ENCODE measurements at regions not wholly inside any gene's neighbourhood (a gene's known extent, or its start where the extent isn't known, plus 50 kb on each side); places are given as distances from the start of the nearest gene placed in this dataset.
A peak's percentile ranks its signal among the peaks of the same experiment; 100 is the strongest.

GRCh38 chr9:7901621-7902020 lies 102.0 kb upstream of the DMAC1 start:
- intact Hi-C loops (cut with DNase I), result no loop called here
- TF ChIP-seq CTCF (IDR thresholded peaks at IDR 0.05), result no peak
- Histone ChIP-seq H3K4me3 (no peak overlapping the region), H3K4me1 (no peaks in the 10 kb centered on the region), H3K36me3 (no peaks in the 10 kb centered on the region), H3K27me3 (no peaks in the 10 kb centered on the region), H3K9me3 (no peaks in the 10 kb centered on the region), H3K27ac (no peak overlapping the region)
- ATAC-seq (peak; percentile 77), DNase-seq (peak in 1 of 4 donors; percentile 12)

- Histone ChIP-seq H3K27me3 (no peaks in the 10 kb centered on the region), H3K36me3 (no peaks in the 10 kb centered on the region), H3K4me1 (no peaks in the 10 kb centered on the region), H3K27ac (no peak overlapping the region), H3K4me3 (no peak overlapping the region), H3K9me3 (no peaks in the 10 kb centered on the region)
- TF ChIP-seq CTCF (IDR thresholded peaks at IDR 0.05), result no peak
- no peak for DNase-seq
- ATAC-seq, result no peak
- intact Hi-C loops (cut with DNase I), result no loop called here
These were observed 101.0 kb upstream of the DMAC1 start for GRCh38 chr9:7900541-7900940.

GRCh38 chr9:7899753-7900152 lies 100.2 kb upstream of the DMAC1 start:
- no peak overlapping the region for H3K4me3 ChIP-seq
- H3K27me3 ChIP-seq, result no peaks in the 10 kb centered on the region
- no peaks in the 10 kb centered on the region for H3K9me3 ChIP-seq
- intact Hi-C loops (cut with DNase I), result no loop called here
- no peaks in the 10 kb centered on the region for H3K36me3 ChIP-seq
- no peak for ATAC-seq
- H3K4me1 ChIP-seq, result no peaks in the 10 kb centered on the region
- no peak overlapping the region for H3K27ac ChIP-seq
- TF ChIP-seq CTCF (IDR thresholded peaks at IDR 0.05), result no peak
- no peak for DNase-seq

GRCh38 chr9:7894231-7894630 lies 94.7 kb upstream of the DMAC1 start:
- no peak for TF ChIP-seq CTCF (IDR thresholded peaks at IDR 0.05)
- H3K36me3 ChIP-seq, result no peaks in the 10 kb centered on the region
- no peaks in the 10 kb centered on the region for H3K9me3 ChIP-seq
- DNase-seq (no peak), ATAC-seq (no peak)
- intact Hi-C loops (cut with DNase I), result no loop called here
- H3K27me3 ChIP-seq, result no peaks in the 10 kb centered on the region
- H3K4me1 ChIP-seq, result no peaks in the 10 kb centered on the region
- H3K27ac ChIP-seq, result no peak overlapping the region
- no peak overlapping the region for H3K4me3 ChIP-seq

- no peak for ATAC-seq
- Histone ChIP-seq H3K4me3 (no peak overlapping the region), H3K27ac (no peak overlapping the region), H3K4me1 (no peaks in the 10 kb centered on the region), H3K36me3 (no peaks in the 10 kb centered on the region), H3K9me3 (no peaks in the 10 kb centered on the region), H3K27me3 (no peaks in the 10 kb centered on the region)
- no peak for DNase-seq
- intact Hi-C loops (cut with DNase I), result no loop called here
- no peak for TF ChIP-seq CTCF (IDR thresholded peaks at IDR 0.05)
These were observed 93.4 kb upstream of the DMAC1 start for GRCh38 chr9:7892975-7893374.

All from left lung (tissue), 4 donors.